ENCODE measurements at regions not wholly inside any gene's neighbourhood (a gene's known extent, or its start where the extent isn't known, plus 50 kb on each side); places are given as distances from the start of the nearest gene placed in this dataset.

DNA sequence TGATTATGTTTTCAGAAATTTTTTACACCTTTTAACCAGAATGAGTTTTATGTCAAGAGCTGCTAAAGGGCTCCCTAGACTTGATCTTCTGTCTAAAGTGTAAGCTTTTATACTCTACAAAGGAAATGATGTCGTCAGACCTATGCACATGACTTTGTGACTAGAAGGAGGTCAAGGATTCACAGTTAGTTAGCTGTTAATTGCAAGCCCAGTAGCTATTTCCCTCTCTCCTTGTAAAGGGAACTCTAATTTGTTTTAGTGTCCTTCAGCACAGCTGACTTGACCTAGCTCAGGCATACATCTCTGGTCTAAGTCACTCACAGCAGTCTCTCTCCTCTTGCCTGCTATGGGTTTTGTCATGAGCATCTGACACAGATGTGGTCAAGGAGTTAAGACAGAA, 173.5 kb upstream of the NREP start (continued):
- TF ChIP-seq, protein P1, sequence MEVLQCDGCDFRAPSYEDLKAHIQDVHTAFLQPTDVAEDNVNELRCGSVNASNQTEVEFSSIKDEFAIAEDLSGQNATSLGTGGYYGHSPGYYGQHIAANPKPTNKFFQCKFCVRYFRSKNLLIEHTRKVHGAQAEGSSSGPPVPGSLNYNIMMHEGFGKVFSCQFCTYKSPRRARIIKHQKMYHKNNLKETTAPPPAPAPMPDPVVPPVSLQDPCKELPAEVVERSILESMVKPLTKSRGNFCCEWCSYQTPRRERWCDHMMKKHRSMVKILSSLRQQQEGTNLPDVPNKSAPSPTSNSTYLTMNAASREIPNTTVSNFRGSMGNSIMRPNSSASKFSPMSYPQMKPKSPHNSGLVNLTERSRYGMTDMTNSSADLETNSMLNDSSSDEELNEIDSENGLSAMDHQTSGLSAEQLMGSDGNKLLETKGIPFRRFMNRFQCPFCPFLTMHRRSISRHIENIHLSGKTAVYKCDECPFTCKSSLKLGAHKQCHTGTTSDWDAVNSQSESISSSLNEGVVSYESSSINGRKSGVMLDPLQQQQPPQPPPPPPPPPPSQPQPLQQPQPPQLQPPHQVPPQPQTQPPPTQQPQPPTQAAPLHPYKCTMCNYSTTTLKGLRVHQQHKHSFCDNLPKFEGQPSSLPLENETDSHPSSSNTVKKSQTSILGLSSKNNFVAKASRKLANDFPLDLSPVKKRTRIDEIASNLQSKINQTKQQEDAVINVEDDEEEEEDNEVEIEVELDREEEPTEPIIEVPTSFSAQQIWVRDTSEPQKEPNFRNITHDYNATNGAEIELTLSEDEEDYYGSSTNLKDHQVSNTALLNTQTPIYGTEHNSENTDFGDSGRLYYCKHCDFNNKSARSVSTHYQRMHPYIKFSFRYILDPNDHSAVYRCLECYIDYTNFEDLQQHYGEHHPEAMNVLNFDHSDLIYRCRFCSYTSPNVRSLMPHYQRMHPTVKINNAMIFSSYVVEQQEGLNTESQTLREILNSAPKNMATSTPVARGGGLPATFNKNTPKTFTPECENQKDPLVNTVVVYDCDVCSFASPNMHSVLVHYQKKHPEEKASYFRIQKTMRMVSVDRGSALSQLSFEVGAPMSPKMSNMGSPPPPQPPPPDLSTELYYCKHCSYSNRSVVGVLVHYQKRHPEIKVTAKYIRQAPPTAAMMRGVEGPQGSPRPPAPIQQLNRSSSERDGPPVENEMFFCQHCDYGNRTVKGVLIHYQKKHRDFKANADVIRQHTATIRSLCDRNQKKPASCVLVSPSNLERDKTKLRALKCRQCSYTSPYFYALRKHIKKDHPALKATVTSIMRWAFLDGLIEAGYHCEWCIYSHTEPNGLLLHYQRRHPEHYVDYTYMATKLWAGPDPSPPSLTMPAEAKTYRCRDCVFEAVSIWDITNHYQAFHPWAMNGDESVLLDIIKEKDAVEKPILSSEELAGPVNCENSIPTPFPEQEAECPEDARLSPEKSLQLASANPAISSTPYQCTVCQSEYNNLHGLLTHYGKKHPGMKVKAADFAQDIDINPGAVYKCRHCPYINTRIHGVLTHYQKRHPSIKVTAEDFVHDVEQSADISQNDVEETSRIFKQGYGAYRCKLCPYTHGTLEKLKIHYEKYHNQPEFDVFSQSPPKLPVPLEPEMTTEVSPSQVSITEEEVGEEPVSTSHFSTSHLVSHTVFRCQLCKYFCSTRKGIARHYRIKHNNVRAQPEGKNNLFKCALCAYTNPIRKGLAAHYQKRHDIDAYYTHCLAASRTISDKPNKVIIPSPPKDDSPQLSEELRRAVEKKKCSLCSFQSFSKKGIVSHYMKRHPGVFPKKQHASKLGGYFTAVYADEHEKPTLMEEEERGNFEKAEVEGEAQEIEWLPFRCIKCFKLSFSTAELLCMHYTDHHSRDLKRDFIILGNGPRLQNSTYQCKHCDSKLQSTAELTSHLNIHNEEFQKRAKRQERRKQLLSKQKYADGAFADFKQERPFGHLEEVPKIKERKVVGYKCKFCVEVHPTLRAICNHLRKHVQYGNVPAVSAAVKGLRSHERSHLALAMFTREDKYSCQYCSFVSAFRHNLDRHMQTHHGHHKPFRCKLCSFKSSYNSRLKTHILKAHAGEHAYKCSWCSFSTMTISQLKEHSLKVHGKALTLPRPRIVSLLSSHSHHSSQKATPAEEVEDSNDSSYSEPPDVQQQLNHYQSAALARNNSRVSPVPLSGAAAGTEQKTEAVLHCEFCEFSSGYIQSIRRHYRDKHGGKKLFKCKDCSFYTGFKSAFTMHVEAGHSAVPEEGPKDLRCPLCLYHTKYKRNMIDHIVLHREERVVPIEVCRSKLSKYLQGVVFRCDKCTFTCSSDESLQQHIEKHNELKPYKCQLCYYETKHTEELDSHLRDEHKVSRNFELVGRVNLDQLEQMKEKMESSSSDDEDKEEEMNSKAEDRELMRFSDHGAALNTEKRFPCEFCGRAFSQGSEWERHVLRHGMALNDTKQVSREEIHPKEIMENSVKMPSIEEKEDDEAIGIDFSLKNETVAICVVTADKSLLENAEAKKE (CRISPR knock-in tag; IDR thresholded peaks at IDR 0.05) = no peak
- no peak for TF ChIP-seq NANOG (IDR thresholded peaks at IDR 0.05; ENCODE audit: borderline replicate concordance)
- TF ChIP-seq POLR2AphosphoS5 (IDR thresholded peaks at IDR 0.05; ENCODE audit: low read depth) = no peak
- no peak for TF ChIP-seq CREB1 (CRISPR knock-in tag; IDR thresholded peaks at IDR 0.05; ENCODE audit: low read depth)
- TF ChIP-seq, protein P2, sequence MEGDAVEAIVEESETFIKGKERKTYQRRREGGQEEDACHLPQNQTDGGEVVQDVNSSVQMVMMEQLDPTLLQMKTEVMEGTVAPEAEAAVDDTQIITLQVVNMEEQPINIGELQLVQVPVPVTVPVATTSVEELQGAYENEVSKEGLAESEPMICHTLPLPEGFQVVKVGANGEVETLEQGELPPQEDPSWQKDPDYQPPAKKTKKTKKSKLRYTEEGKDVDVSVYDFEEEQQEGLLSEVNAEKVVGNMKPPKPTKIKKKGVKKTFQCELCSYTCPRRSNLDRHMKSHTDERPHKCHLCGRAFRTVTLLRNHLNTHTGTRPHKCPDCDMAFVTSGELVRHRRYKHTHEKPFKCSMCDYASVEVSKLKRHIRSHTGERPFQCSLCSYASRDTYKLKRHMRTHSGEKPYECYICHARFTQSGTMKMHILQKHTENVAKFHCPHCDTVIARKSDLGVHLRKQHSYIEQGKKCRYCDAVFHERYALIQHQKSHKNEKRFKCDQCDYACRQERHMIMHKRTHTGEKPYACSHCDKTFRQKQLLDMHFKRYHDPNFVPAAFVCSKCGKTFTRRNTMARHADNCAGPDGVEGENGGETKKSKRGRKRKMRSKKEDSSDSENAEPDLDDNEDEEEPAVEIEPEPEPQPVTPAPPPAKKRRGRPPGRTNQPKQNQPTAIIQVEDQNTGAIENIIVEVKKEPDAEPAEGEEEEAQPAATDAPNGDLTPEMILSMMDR (conservative IDR thresholded peaks at IDR 0.05; ENCODE audit: low read depth in 2 of 2) = no peak
- no peak for TF ChIP-seq JUNB (IDR thresholded peaks at IDR 0.05; ENCODE audit: unreplicated experiment)
- no peak for TF ChIP-seq EZH2 (IDR thresholded peaks at IDR 0.05; ENCODE audit: low read depth, unreplicated experiment)

DNA sequence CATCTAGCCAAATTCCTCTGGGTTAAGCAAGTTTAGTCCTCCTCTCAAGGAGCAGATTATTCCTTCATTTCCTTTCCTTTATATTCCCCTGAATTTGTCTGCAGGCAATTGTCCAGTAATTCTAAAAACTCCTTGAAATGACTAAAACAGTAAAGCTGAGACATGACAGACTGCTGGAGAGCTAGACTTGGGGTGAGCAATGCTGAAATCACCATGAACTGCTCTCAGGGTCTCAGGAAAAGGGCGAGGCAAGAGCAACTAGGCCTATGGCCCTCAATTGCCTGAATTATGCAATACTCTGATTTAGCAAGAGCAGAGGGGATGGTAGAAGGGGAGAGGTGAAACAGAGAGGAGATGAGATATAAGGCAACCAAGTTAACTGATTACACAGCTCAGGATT, 172.9 kb upstream of the NREP start:
- Mint-ChIP-seq H3K27me3 (ENCODE audit: insufficient read depth, low read depth, poor library complexity) (no peaks in the 10 kb centered on the region), H3K36me3 (ENCODE audit: low read depth) (no peaks in the 10 kb centered on the region), H3K4me1 (no peaks in the 10 kb centered on the region; the same call in 1 of the 3 replicates), H3K9me3 (no peaks in the 10 kb centered on the region), H3K4me3 (no peak overlapping the region), H3K27ac (no peak overlapping the region)
- no peaks in the 10 kb centered on the region for H3K27me3 ChIP-seq (ENCODE audit: insufficient read depth)
- H3K9me2 ChIP-seq (ENCODE audit: insufficient read depth) = peaks cover 10% of the 10 kb centered on the region; the same call in 1 of the 2 replicates
- H4K20me1 ChIP-seq (replicated peaks; ENCODE audit: insufficient read depth) = no peaks in the 10 kb centered on the region
- no peaks in the 10 kb centered on the region for H3K4me1 ChIP-seq (ENCODE audit: insufficient read depth)
- H3K4me2 ChIP-seq = no peak overlapping the region
- H3K27ac ChIP-seq (ENCODE audit: low read depth) = no peak overlapping the region
- H3K4me3 ChIP-seq = no peak overlapping the region
- H3K36me3 ChIP-seq (ENCODE audit: insufficient read depth) = no peaks in the 10 kb centered on the region
- H3F3A ChIP-seq (replicated peaks; ENCODE audit: low read depth) = no peaks in the 10 kb centered on the region
- no peak overlapping the region for H2AFZ ChIP-seq
- ATAC-seq (no peak), DNase-seq (ENCODE audit: low spot score) (no peak)
- no peaks in the 10 kb centered on the region for H3K79me2 ChIP-seq (replicated peaks; ENCODE audit: insufficient read depth)
- TF ChIP-seq, protein P3, sequence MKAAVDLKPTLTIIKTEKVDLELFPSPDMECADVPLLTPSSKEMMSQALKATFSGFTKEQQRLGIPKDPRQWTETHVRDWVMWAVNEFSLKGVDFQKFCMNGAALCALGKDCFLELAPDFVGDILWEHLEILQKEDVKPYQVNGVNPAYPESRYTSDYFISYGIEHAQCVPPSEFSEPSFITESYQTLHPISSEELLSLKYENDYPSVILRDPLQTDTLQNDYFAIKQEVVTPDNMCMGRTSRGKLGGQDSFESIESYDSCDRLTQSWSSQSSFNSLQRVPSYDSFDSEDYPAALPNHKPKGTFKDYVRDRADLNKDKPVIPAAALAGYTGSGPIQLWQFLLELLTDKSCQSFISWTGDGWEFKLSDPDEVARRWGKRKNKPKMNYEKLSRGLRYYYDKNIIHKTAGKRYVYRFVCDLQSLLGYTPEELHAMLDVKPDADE (IDR thresholded peaks at IDR 0.05) = no peak
- TF ChIP-seq NANOG (IDR thresholded peaks at IDR 0.05; ENCODE audit: borderline replicate concordance) = no peak
- TF ChIP-seq EZH2phosphoT487 (IDR thresholded peaks at IDR 0.05; ENCODE audit: unreplicated experiment) = no peak
- TF ChIP-seq JUNB (IDR thresholded peaks at IDR 0.05; ENCODE audit: unreplicated experiment) = no peak
- TF ChIP-seq POLR2AphosphoS5 (IDR thresholded peaks at IDR 0.05; ENCODE audit: low read depth) = no peak
- TF ChIP-seq, protein P2 (conservative IDR thresholded peaks at IDR 0.05; ENCODE audit: low read depth in 2 of 2) = no peak
- no peak for TF ChIP-seq ZNF114 (CRISPR knock-in tag; IDR thresholded peaks at IDR 0.05)

Measured in GM23338 (cell line).